Left ventricle myocardium inferior (tissue), 1 donor: ENCODE measurements at regions not wholly inside any gene's neighbourhood (a gene's known extent, or its start where the extent isn't known, plus 50 kb on each side); places are given as distances from the start of the nearest gene placed in this dataset.

Experiments used
- DNase-seq: peaks from one replicate; pipeline ENCODE4 v3.0.0-alpha.2; 2020
- H3K27ac ChIP-seq: fragments of 200-600 bp; replicated peaks from 2 replicates; pipeline ENCODE4 v1.8.0; 2021
- H3K27me3 ChIP-seq: fragments of 200-600 bp; 2 replicates; pipeline ENCODE4 v1.8.0; 2021; ENCODE audit warnings: low read depth
- H3K36me3 ChIP-seq: fragments of 200-600 bp; 2 replicates; pipeline ENCODE4 v1.8.0; 2021
- H3K4me1 ChIP-seq: fragments of 200-600 bp; 2 replicates; pipeline ENCODE4 v1.8.0; 2021
- H3K4me3 ChIP-seq: fragments of 200-600 bp; 2 replicates; pipeline ENCODE4 v1.8.0; 2021; ENCODE audit warnings: mild to moderate bottlenecking, moderate library complexity
- H3K9me3 ChIP-seq: fragments of 200-600 bp; replicated peaks from 2 replicates; pipeline ENCODE4 v1.8.0; 2021
- intact Hi-C: fragments of 100-400 bp; cut with micrococcal nuclease; formaldehyde crosslinking; loops from one replicate; pipeline ENCODE4 v1.11.0; 2022
- TF ChIP-seq, protein P1 (sequence below): fragments of 200-600 bp; IDR thresholded peaks from 2 replicates; pipeline ENCODE4 v1.8.0; 2021; ENCODE audit warnings: antibody characterized with exemption, mild to moderate bottlenecking, borderline replicate concordance
- donor health status: DM: no; HTN: yes; CAD: no; lungs with severe emphysema.

DNA sequence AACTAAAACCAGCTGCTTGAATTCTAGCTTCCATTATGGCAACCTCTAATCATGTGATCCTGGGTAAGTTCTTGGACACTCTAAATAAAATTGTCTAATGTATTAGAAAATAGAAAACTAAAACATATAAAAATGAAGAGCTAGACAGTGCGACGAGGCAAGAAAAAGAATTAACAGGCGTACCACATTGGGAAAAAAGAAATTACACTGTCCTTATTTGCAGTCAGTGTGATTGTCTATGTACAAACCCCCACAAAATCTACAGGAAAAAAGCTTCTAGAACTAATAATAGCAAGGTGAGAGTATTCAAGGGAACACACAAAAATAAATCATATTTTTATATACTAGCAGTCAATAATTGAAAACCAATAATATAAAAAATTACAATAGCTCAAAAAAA, 625.6 kb upstream of the MKI67 start:
- Histone ChIP-seq H3K27me3 (peaks cover 54% of the 10 kb centered on the region), H3K9me3 (peaks cover 14% of the 10 kb centered on the region), H3K4me1 (no peaks in the 10 kb centered on the region), H3K36me3 (no peaks in the 10 kb centered on the region), H3K27ac (no peak overlapping the region), H3K4me3 (no peak overlapping the region)
- TF ChIP-seq, protein P1, sequence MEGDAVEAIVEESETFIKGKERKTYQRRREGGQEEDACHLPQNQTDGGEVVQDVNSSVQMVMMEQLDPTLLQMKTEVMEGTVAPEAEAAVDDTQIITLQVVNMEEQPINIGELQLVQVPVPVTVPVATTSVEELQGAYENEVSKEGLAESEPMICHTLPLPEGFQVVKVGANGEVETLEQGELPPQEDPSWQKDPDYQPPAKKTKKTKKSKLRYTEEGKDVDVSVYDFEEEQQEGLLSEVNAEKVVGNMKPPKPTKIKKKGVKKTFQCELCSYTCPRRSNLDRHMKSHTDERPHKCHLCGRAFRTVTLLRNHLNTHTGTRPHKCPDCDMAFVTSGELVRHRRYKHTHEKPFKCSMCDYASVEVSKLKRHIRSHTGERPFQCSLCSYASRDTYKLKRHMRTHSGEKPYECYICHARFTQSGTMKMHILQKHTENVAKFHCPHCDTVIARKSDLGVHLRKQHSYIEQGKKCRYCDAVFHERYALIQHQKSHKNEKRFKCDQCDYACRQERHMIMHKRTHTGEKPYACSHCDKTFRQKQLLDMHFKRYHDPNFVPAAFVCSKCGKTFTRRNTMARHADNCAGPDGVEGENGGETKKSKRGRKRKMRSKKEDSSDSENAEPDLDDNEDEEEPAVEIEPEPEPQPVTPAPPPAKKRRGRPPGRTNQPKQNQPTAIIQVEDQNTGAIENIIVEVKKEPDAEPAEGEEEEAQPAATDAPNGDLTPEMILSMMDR, result no peak
- DNase-seq, result no peak
- intact Hi-C loops, result no loop called here

DNA sequence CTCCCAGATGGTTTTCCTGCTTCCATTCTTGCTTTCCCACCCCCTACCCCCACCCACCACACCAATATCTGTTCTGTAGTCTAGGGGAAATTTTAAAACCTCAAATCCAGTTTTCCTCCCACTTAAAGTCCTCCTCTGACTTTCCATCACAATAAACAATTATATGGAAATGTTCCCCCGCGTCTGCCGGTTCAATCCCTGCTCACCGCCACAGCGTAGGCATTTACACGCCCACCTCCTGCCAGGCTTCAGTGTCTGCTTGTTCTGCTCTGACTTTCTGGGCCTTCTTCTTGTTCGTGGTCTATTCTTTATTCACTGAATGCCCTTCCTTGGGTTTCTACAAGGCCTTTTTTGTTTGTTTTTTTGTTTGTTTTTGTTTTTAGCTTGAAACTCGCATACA, 633.0 kb upstream of the MKI67 start:
- no peak for DNase-seq
- H3K4me1 ChIP-seq, result no peaks in the 10 kb centered on the region
- H3K4me3 ChIP-seq, result no peak overlapping the region
- H3K27me3 ChIP-seq, result peaks cover 16% of the 10 kb centered on the region
- TF ChIP-seq, protein P1, result no peak
- intact Hi-C loops, result no loop called here
- H3K9me3 ChIP-seq, result no peaks in the 10 kb centered on the region
- no peak overlapping the region for H3K27ac ChIP-seq
- no peaks in the 10 kb centered on the region for H3K36me3 ChIP-seq

DNA sequence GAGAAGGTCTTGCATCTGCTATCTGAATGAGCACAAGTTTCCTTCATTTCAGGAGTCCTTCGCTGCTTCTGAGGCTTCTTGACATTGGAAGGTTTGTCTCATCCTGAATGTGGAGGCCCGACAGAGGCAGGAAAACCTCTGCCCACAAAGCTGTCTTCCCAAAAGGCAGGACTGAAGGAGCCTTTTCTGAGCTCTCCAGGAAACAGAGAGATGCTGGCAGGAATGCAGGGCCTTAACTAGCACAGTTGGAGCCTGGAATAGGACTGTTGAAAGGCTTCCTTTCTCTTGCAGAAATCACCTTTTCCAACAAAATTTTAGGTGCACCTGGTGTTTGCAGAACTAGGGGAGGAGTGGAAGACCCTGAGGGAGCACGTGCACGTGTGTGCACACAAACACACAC, 637.4 kb upstream of the MKI67 start:
- H3K36me3 ChIP-seq, result no peaks in the 10 kb centered on the region
- peaks cover 28% of the 10 kb centered on the region for H3K27me3 ChIP-seq
- DNase-seq, result no peak
- H3K4me1 ChIP-seq, result no peaks in the 10 kb centered on the region
- TF ChIP-seq, protein P1, result no peak
- intact Hi-C loops, result no loop called here
- no peak overlapping the region for H3K27ac ChIP-seq
- H3K4me3 ChIP-seq, result no peak overlapping the region
- H3K9me3 ChIP-seq, result no peaks in the 10 kb centered on the region

DNA sequence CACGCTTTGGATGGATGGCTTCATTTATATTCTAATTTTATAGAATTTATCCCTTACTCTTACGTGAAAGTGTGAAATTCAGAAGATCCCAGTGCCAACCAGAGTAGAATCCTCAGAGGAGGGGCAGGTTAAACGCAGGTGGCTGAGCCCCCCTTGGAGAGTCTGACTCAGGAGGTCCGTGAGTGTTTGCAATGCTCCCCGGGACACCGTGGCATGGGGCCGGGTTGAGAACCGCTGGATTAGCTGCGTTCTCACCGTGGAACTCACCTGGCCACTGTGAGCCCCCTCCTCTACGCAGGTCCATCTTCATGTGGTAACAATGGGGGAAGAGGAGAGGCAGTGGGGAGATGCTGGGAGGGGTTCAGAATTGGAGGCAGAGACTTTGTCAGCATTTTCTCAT, 638.0 kb upstream of the MKI67 start:
- Histone ChIP-seq H3K4me1 (no peaks in the 10 kb centered on the region), H3K9me3 (no peaks in the 10 kb centered on the region), H3K27ac (no peak overlapping the region), H3K4me3 (no peak overlapping the region), H3K36me3 (no peaks in the 10 kb centered on the region), H3K27me3 (peaks cover 31% of the 10 kb centered on the region)
- no peak for DNase-seq
- TF ChIP-seq, protein P1, result no peak
- intact Hi-C loops, result no loop called here

DNA sequence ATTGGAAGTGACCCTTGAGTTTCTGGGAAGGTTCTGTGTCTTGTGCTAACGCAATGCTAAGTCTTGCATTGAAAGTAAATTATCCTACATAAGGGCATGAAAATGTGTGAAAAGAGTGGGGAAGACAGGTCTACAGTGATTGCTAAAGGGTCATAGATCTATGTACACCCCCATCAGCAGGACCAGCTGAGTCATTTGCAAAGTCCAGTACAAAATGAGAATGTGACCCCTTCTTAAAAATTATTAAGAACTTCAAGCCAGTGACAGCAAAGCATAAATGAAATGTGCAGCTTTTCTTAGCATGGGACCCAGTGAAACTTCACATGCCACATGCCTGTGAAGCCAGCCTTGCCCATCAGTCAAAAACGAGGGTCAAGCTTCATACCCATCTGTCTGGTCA, 640.7 kb upstream of the MKI67 start:
- Histone ChIP-seq H3K9me3 (peaks cover 1% of the 10 kb centered on the region), H3K4me3 (no peak overlapping the region), H3K27me3 (peaks cover 30% of the 10 kb centered on the region), H3K4me1 (no peaks in the 10 kb centered on the region), H3K27ac (no peak overlapping the region), H3K36me3 (no peaks in the 10 kb centered on the region)
- intact Hi-C loops, result no loop called here
- TF ChIP-seq, protein P1, result no peak
- DNase-seq, result no peak

DNA sequence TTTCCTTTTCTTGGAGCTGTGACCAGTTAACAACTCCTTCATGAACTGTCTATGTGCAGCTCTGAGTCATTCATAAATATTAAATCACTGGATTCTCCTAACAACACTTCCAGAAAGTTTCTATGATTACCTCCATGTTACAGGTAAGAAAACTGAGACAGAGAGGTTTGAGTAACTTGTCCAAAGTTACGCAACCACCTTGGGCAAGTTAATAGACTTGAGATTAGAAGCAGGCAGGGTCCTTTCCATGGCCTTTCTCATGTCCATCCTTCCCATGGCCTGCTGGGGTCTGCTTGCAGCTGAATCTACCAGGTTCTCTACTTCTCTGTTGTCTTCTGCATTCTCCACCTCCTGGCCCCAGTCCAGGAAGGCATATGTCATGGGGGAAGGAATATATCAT, 648.8 kb upstream of the MKI67 start:
- TF ChIP-seq, protein P1, result no peak
- intact Hi-C loops, result no loop called here
- Histone ChIP-seq H3K4me3 (no peak overlapping the region), H3K27ac (no peak overlapping the region), H3K9me3 (peaks cover 18% of the 10 kb centered on the region), H3K4me1 (no peaks in the 10 kb centered on the region), H3K27me3 (peaks cover 26% of the 10 kb centered on the region), H3K36me3 (no peaks in the 10 kb centered on the region)
- no peak for DNase-seq
